ENCODE measurements at regions not wholly inside any gene's neighbourhood (a gene's known extent, or its start where the extent isn't known, plus 50 kb on each side); places are given as distances from the start of the nearest gene placed in this dataset.

- TF ChIP-seq EZH2phosphoT487 (IDR thresholded peaks at IDR 0.05; ENCODE audit: low read depth, severe bottlenecking, unreplicated experiment) = no peak
- TF ChIP-seq, protein P1, sequence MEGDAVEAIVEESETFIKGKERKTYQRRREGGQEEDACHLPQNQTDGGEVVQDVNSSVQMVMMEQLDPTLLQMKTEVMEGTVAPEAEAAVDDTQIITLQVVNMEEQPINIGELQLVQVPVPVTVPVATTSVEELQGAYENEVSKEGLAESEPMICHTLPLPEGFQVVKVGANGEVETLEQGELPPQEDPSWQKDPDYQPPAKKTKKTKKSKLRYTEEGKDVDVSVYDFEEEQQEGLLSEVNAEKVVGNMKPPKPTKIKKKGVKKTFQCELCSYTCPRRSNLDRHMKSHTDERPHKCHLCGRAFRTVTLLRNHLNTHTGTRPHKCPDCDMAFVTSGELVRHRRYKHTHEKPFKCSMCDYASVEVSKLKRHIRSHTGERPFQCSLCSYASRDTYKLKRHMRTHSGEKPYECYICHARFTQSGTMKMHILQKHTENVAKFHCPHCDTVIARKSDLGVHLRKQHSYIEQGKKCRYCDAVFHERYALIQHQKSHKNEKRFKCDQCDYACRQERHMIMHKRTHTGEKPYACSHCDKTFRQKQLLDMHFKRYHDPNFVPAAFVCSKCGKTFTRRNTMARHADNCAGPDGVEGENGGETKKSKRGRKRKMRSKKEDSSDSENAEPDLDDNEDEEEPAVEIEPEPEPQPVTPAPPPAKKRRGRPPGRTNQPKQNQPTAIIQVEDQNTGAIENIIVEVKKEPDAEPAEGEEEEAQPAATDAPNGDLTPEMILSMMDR (IDR thresholded peaks at IDR 0.05; ENCODE audit: poor library complexity) = no peak
These were observed 231.8 kb downstream of the UACA start for GRCh38 chr15:70531576-70531975.

All from hepatocyte (in vitro differentiated cells).